Keratinocyte (primary cell): ENCODE measurements at regions not wholly inside any gene's neighbourhood (a gene's known extent, or its start where the extent isn't known, plus 50 kb on each side); places are given as distances from the start of the nearest gene placed in this dataset.

ENCODE experiments used
- DNase-seq: peaks from one replicate; pipeline ENCODE4 v3.0.0-alpha.2; 2011; ENCODE audit warnings: low read depth, missing footprints, low spot score
- FAIRE-seq: peaks from 2 replicates; lab custom pipeline; 2011; peaks lifted over from hg19 to GRCh38; lab: Jason Lieb, UNC
- H2AFZ ChIP-seq: 2 replicates; pipeline ENCODE4 v1.6.0; 2012; ENCODE audit warnings: low read length, control low read depth, inconsistent platforms; ENCODE audit not compliant: control insufficient read depth
- H3K27ac ChIP-seq: 2 replicates; pipeline ENCODE4 v1.5.1; 2011; ENCODE audit warnings: low read length; ENCODE audit not compliant: control insufficient read depth, insufficient read depth
- H3K27me3 ChIP-seq: 3 replicates; pipeline ENCODE4 v1.6.0; 2011; ENCODE audit warnings: low read length; ENCODE audit not compliant: control insufficient read depth, insufficient read depth; ENCODE audit errors: extremely low read depth
- H3K36me3 ChIP-seq, 2 experiments: 2 replicates in 1 of 2; 3 replicates in 1 of 2; pipeline ENCODE4 v1.5.1; 2011; ENCODE audit warnings: low read length in 2 of 2, mild to moderate bottlenecking in 1 of 2; ENCODE audit not compliant: control insufficient read depth in 2 of 2, insufficient read depth in 2 of 2; ENCODE audit errors: extremely low read depth in 1 of 2
- H3K4me1 ChIP-seq: 3 replicates; pipeline ENCODE4 v1.5.1; 2011; ENCODE audit warnings: low read length; ENCODE audit not compliant: control insufficient read depth, insufficient read depth; ENCODE audit errors: extremely low read depth
- H3K4me2 ChIP-seq: 3 replicates; pipeline ENCODE4 v1.6.0; 2011; ENCODE audit warnings: low read depth, low read length; ENCODE audit not compliant: control insufficient read depth, insufficient read depth; ENCODE audit errors: extremely low read depth
- H3K4me3 ChIP-seq, 3 experiments: fragments of 200-600 bp in 1 of 3; sonication (generic) in 1 of 3; 2 replicates in 2 of 3; 3 replicates in 1 of 3; pipeline ENCODE4 v1.5.1; 2011 to 2016; ENCODE audit warnings: low read length in 3 of 3, mild to moderate bottlenecking in 3 of 3, control low read depth in 2 of 3, inconsistent platforms in 1 of 3, low read depth in 1 of 3, mixed read lengths in 1 of 3, mixed run types in 1 of 3, moderate library complexity in 1 of 3; ENCODE audit not compliant: control insufficient read depth in 2 of 3, insufficient read depth in 2 of 3; ENCODE audit errors: extremely low read depth in 1 of 3
- H3K79me2 ChIP-seq: 2 replicates; pipeline ENCODE4 v1.6.0; 2012; ENCODE audit warnings: low read length; ENCODE audit not compliant: control insufficient read depth, insufficient read depth
- H3K9ac ChIP-seq: 3 replicates; pipeline ENCODE4 v1.6.0; 2011; ENCODE audit warnings: low read length; ENCODE audit not compliant: control insufficient read depth, insufficient read depth; ENCODE audit errors: extremely low read depth
- H3K9me1 ChIP-seq: 3 replicates; pipeline ENCODE4 v1.6.0; 2011; ENCODE audit warnings: low read length; ENCODE audit not compliant: control insufficient read depth, insufficient read depth; ENCODE audit errors: extremely low read depth
- H3K9me3 ChIP-seq: 2 replicates; pipeline ENCODE4 v1.5.1; 2012; ENCODE audit warnings: low read depth, low read length; ENCODE audit not compliant: control insufficient read depth
- H4K20me1 ChIP-seq: 3 replicates; pipeline ENCODE4 v1.6.0; 2011; ENCODE audit warnings: low read length; ENCODE audit not compliant: control insufficient read depth, insufficient read depth; ENCODE audit errors: extremely low read depth
- CTCF ChIP-seq, 3 experiments: IDR thresholded peaks in 1 of 3; conservative IDR thresholded peaks in 1 of 3; optimal IDR thresholded peaks in 1 of 3; 2 replicates in 2 of 3; 3 replicates in 1 of 3; pipeline versions ENCODE3 to v1.5.1; 2011; ENCODE audit warnings: low read length in 3 of 3, mild to moderate bottlenecking in 3 of 3, moderate library complexity in 2 of 3, control low read depth in 1 of 3, inconsistent platforms in 1 of 3; ENCODE audit not compliant: insufficient read depth in 2 of 3; ENCODE audit errors: extremely low read depth in 1 of 3
- EZH2 ChIP-seq: IDR thresholded peaks from one replicate; pipeline ENCODE4 v1.6.1; 2012; ENCODE audit warnings: inconsistent platforms, mild to moderate bottlenecking, low read length, moderate library complexity
- dilution Hi-C: fragments of 300-500 bp; cut with MboI; formaldehyde crosslinking; loops from one replicate; pipeline ENCODE4 v1.7.0; 2020; ENCODE audit warnings: low sequenced_read_pairs; ENCODE audit not compliant: extremely low pct_ligation_motif_present

DNA sequence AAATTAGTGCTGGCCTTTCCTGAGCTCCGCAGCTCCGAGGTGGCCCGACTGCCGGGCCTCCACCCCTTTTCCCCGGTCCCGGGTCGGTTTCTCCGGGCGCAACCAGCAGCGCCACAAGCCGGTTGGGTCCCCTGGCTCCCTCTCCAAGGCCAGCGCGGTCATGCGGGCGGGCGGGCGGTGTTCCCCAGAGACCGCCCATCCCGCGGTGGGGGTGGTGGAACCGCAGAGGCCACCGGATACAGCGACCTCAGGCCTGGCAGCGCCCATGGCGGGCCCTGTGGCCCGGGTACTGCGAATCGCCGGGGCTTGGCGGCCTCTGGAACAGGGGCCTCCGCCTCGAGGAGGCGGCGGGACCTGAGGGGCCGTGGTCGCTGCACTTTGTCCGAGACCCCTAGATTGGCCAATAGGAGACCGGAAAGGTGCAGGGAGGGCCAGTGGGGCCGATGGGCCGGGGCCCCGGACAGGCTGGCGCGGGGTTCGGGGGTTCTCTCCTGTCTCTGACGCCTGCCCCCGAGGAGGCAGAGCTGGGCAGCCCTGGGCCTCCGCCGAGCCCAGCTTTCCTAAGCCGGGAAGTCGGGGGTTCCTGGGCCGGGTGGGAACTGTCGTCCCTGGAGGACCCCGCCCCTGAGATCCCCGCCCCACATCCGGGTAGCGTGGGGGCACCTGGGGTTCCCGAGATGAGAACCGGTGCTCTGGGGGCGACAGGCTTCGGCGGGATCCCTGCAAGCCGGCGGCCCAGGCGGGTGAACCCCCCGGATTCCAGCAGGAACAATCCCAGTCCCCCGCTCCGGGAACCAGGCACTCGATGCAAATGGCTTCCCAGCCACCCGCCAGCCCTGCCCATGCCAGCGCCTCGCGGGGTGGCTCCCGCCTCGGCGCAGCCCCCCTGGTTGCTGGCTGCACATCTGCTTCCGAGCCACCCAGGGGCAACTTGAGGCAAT lies 293.9 kb downstream of the ZSWIM6 start:
- Histone ChIP-seq H3K4me3 (peak overlapping the region; percentile 29 to 63 (median 41)), H3K9ac (peak overlapping the region; percentile 67), H3K27ac (no peak overlapping the region), H3K4me2 (peak overlapping the region; percentile 70), H3K9me1 (no peaks in the 10 kb centered on the region), H3K4me1 (no peaks in the 10 kb centered on the region), H3K9me3 (no peaks in the 10 kb centered on the region), H2AFZ (peak overlapping the region; percentile 83), H3K36me3 (no peaks in the 10 kb centered on the region), H3K79me2 (no peaks in the 10 kb centered on the region), H4K20me1 (no peaks in the 10 kb centered on the region), H3K27me3 (peaks cover 6% of the 10 kb centered on the region)
- dilution Hi-C loops: no loop called here
- DNase-seq (no peak), FAIRE-seq (no peak)
- TF ChIP-seq EZH2 (peak; percentile 1), CTCF (optimal IDR thresholded peaks at IDR 0.05 in 1 of 3, IDR thresholded peaks at IDR 0.05 in 1 of 3, conservative IDR thresholded peaks at IDR 0.05 in 1 of 3; ENCODE audit: extremely low read depth in 1 of 3, insufficient read depth in 2 of 3, low read length in 3 of 3) (no peak)

DNA sequence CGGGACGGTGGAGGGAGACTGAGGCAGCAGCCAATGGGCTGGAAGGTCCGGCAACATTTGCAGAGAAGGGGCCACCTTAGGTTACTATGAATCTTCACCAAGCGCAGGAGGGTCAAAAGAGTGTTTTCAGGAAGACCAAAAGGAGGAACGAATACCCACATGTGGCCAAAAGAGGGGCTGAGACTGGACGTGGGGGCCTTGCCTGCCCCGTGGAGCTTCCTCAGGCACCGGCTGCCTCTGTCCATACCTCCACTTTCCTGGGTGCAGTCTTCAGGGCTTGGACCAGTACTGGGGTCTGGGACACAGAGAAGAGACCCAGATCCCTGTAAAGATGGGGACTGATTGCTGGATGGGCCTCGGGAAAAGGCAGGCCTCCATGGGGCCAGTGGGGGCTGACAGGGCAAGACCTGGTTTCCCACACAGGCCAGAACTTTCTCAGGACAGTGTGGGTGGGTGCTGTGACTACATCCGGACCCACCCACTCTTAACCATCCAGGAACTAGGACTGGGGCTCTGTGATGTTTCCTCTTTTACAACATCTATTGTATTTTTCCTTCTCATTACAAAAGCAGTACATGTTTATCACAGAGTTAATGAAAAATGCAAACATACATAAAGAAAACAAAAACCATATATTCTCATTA lies 294.7 kb downstream of the ZSWIM6 start:
- Histone ChIP-seq H3K9ac (no peak overlapping the region), H4K20me1 (no peaks in the 10 kb centered on the region), H3K79me2 (no peaks in the 10 kb centered on the region), H3K4me1 (no peaks in the 10 kb centered on the region), H3K27ac (no peak overlapping the region), H3K4me3 (no peak overlapping the region), H3K9me1 (no peaks in the 10 kb centered on the region), H3K36me3 (no peaks in the 10 kb centered on the region), H3K27me3 (peaks cover 6% of the 10 kb centered on the region), H3K4me2 (peak overlapping the region; percentile 70), H2AFZ (no peak overlapping the region), H3K9me3 (no peaks in the 10 kb centered on the region)
- TF ChIP-seq CTCF (optimal IDR thresholded peaks at IDR 0.05 in 1 of 3, IDR thresholded peaks at IDR 0.05 in 1 of 3, conservative IDR thresholded peaks at IDR 0.05 in 1 of 3; ENCODE audit: extremely low read depth in 1 of 3, insufficient read depth in 2 of 3, low read length in 3 of 3): no peak
- peak; percentile 16 for TF ChIP-seq EZH2
- dilution Hi-C loops: no loop called here
- FAIRE-seq (no peak), DNase-seq (no peak)
